Left lung (tissue), 4 donors: ENCODE measurements at regions not wholly inside any gene's neighbourhood (a gene's known extent, or its start where the extent isn't known, plus 50 kb on each side); places are given as distances from the start of the nearest gene placed in this dataset.

Experiments
- ATAC-seq: fragments of 200-7000 bp; cut with Tn5 transposase; one replicate; pipeline ENCODE4 v1.9.1; 2020; ENCODE audit warnings: moderate library complexity
- DNase-seq, 4 donors: peaks; one replicate each; pipeline ENCODE4 v3.0.0-alpha.2; 2013 to 2020
- H3K27ac ChIP-seq, 2 donors: fragments of 200-600 bp; sonication (generic) in 1 of 2; one replicate each; pipeline versions ENCODE4 v1.5.0 to v1.8.0; 2020 to 2021
- H3K27me3 ChIP-seq, 2 donors: fragments of 200-600 bp; sonication (generic) in 1 of 2; one replicate each; pipeline versions ENCODE4 v1.5.0 to v1.8.0; 2020 to 2021
- H3K36me3 ChIP-seq, 2 donors: fragments of 200-600 bp; sonication (generic) in 1 of 2; one replicate each; pipeline versions ENCODE4 v1.5.0 to v1.8.0; 2020 to 2021
- H3K4me1 ChIP-seq, 2 donors: fragments of 200-600 bp; one replicate each; pipeline ENCODE4 v1.8.0; 2021
- H3K4me3 ChIP-seq, 2 donors: fragments of 200-600 bp; sonication (generic) in 1 of 2; one replicate each; pipeline versions ENCODE4 v1.5.0 to v1.8.0; 2020 to 2021; ENCODE audit warnings: mild to moderate bottlenecking in 1 of 2
- H3K9me3 ChIP-seq, 2 donors: fragments of 200-600 bp; sonication (generic) in 1 of 2; one replicate each; pipeline versions ENCODE4 v1.5.0 to v1.8.0; 2020 to 2021
- CTCF ChIP-seq, 2 donors: fragments of 200-600 bp; sonication (generic) in 1 of 2; IDR thresholded peaks; one replicate each; pipeline versions ENCODE4 v1.5.0 to v1.8.0; 2021; ENCODE audit warnings: antibody characterized with exemption in 2 of 2
- intact Hi-C, 2 donors: fragments of 100-400 bp; cut with DNase I; formaldehyde crosslinking; loops; one replicate each; pipeline versions ENCODE4 v1.11.2 to v1.14.2; 2022
- donor health status: DM: no; HTN: yes; CAD: no.
- donor health status: DM: no; HTN: no; CAD: no.

GRCh38 chr10:18860631-18861240 is 187.9 kb upstream of the MALRD1 start:
- intact Hi-C loops: no loop called here
- no peak for TF ChIP-seq CTCF (IDR thresholded peaks at IDR 0.05)
- Histone ChIP-seq H3K36me3 (no peaks in the 10 kb centered on the region), H3K4me1 (no peaks in the 10 kb centered on the region), H3K27me3 (no peaks in the 10 kb centered on the region), H3K4me3 (no peak overlapping the region), H3K27ac (no peak overlapping the region), H3K9me3 (peaks cover 0 to 8% of the 10 kb centered on the region in 2 donors)
- DNase-seq: peak in 2 of 4 donors; percentile 18 to 29
- no peak for ATAC-seq

- Histone ChIP-seq H3K9me3 (peaks cover 0 to 8% of the 10 kb centered on the region in 2 donors), H3K27me3 (no peaks in the 10 kb centered on the region), H3K36me3 (no peaks in the 10 kb centered on the region), H3K4me3 (no peak overlapping the region), H3K4me1 (no peaks in the 10 kb centered on the region), H3K27ac (no peak overlapping the region)
- no peak for TF ChIP-seq CTCF (IDR thresholded peaks at IDR 0.05)
- no peak for DNase-seq
- intact Hi-C loops: no loop called here
- ATAC-seq: no peak
Observed at GRCh38 chr10:18861382-18861781, 187.2 kb upstream of the MALRD1 start.

- H3K36me3 ChIP-seq: no peaks in the 10 kb centered on the region
- ATAC-seq (no peak), DNase-seq (no peak)
- no peaks in the 10 kb centered on the region for H3K4me1 ChIP-seq
- H3K27me3 ChIP-seq: no peaks in the 10 kb centered on the region
- H3K9me3 ChIP-seq: peaks cover 0 to 15% of the 10 kb centered on the region in 2 donors
- no peak for TF ChIP-seq CTCF (IDR thresholded peaks at IDR 0.05)
- H3K4me3 ChIP-seq: no peak overlapping the region
- no peak overlapping the region for H3K27ac ChIP-seq
- intact Hi-C loops: no loop called here
Observed at GRCh38 chr10:18866852-18867251, 181.7 kb upstream of the MALRD1 start.

GRCh38 chr10:18868919-18869318 is 179.7 kb upstream of the MALRD1 start:
- peaks cover 0 to 15% of the 10 kb centered on the region in 2 donors for H3K9me3 ChIP-seq
- no peaks in the 10 kb centered on the region for H3K36me3 ChIP-seq
- H3K27ac ChIP-seq: no peak overlapping the region
- DNase-seq (peak in 1 of 4 donors; percentile 5), ATAC-seq (no peak)
- TF ChIP-seq CTCF (IDR thresholded peaks at IDR 0.05): no peak
- no peaks in the 10 kb centered on the region for H3K4me1 ChIP-seq
- no peak overlapping the region for H3K4me3 ChIP-seq
- intact Hi-C loops: no loop called here
- no peaks in the 10 kb centered on the region for H3K27me3 ChIP-seq

- Histone ChIP-seq H3K9me3 (peaks cover 0 to 6% of the 10 kb centered on the region in 2 donors), H3K27ac (no peak overlapping the region), H3K4me1 (no peaks in the 10 kb centered on the region), H3K4me3 (no peak overlapping the region), H3K36me3 (no peaks in the 10 kb centered on the region), H3K27me3 (no peaks in the 10 kb centered on the region)
- DNase-seq (no peak), ATAC-seq (no peak)
- intact Hi-C loops: no loop called here
- TF ChIP-seq CTCF (IDR thresholded peaks at IDR 0.05): no peak
Observed at GRCh38 chr10:18875477-18875876, 173.1 kb upstream of the MALRD1 start.
